ENCODE measurements at regions not wholly inside any gene's neighbourhood (a gene's known extent, or its start where the extent isn't known, plus 50 kb on each side); places are given as distances from the start of the nearest gene placed in this dataset.
"Not testable (repeated sequence)": the region's sequence is repeated elsewhere in the genome, so short reads cannot be mapped to it uniquely, and the experiment has no call there.

DNA sequence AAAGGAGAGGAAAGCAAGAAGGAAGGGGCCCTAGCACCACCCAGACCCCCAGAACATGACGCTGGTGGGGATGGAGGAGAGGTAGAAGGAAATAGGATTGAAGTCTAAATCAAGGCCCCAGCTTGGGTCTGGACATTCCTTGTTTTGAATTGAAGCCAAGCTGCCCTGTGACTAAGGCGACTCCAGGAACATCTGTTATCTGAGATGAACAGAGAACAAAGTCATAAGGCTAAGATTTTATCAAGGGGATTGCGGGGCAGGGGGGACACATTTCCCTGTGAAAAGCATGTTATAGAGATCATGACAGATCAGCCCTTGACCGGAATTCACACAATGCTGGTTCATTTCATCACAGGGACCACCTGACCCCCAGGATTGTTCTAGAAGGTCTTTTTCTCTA is 80.6 kb upstream of the ADGRL1 start:
- TF ChIP-seq, protein P1, sequence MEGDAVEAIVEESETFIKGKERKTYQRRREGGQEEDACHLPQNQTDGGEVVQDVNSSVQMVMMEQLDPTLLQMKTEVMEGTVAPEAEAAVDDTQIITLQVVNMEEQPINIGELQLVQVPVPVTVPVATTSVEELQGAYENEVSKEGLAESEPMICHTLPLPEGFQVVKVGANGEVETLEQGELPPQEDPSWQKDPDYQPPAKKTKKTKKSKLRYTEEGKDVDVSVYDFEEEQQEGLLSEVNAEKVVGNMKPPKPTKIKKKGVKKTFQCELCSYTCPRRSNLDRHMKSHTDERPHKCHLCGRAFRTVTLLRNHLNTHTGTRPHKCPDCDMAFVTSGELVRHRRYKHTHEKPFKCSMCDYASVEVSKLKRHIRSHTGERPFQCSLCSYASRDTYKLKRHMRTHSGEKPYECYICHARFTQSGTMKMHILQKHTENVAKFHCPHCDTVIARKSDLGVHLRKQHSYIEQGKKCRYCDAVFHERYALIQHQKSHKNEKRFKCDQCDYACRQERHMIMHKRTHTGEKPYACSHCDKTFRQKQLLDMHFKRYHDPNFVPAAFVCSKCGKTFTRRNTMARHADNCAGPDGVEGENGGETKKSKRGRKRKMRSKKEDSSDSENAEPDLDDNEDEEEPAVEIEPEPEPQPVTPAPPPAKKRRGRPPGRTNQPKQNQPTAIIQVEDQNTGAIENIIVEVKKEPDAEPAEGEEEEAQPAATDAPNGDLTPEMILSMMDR (IDR thresholded peaks at IDR 0.05): not testable (repeated sequence)
- TF ChIP-seq EZH2, EZH2phosphoT487 (IDR thresholded peaks at IDR 0.05): not testable (repeated sequence)
